Stimulated activated naive CD8-positive, alpha-beta T cell treated with anti-CD3 and anti-CD28 coated beads, Interleukin-15, Interleukin-2, amounts not matched to agents 100 ng/mL and 50 ng/mL, for 24 hours (primary cell): ENCODE measurements at regions not wholly inside any gene's neighbourhood (a gene's known extent, or its start where the extent isn't known, plus 50 kb on each side); places are given as distances from the start of the nearest gene placed in this dataset.
"Not testable (repeated sequence)": the region's sequence is repeated elsewhere in the genome, so short reads cannot be mapped to it uniquely, and the experiment has no call there.

ENCODE experiments used
- H3K27ac Mint-ChIP-seq: one replicate; pipeline ENCODE4 v1.8.0; 2021; ENCODE audit warnings: mild to moderate bottlenecking, mixed read lengths
- H3K27me3 Mint-ChIP-seq: one replicate; pipeline ENCODE4 v1.8.0; 2021; ENCODE audit warnings: mixed read lengths
- H3K36me3 Mint-ChIP-seq: one replicate; pipeline ENCODE4 v1.8.0; 2021; ENCODE audit warnings: low read depth, mixed read lengths
- H3K4me1 Mint-ChIP-seq: one replicate; pipeline ENCODE4 v1.8.0; 2021; ENCODE audit warnings: low read depth, mixed read lengths
- H3K4me3 Mint-ChIP-seq: one replicate; pipeline ENCODE4 v1.8.0; 2021; ENCODE audit warnings: mild to moderate bottlenecking, mixed read lengths
- H3K9me3 Mint-ChIP-seq: one replicate; pipeline ENCODE4 v1.8.0; 2021; ENCODE audit warnings: mixed read lengths

- Mint-ChIP-seq H3K9me3 (peaks cover 17% of the 10 kb centered on the region), H3K27ac (no peak overlapping the region), H3K4me3 (no peak overlapping the region), H3K27me3 (peaks cover 43% of the 10 kb centered on the region), H3K4me1 (peaks cover 11% of the 10 kb centered on the region), H3K36me3 (no peaks in the 10 kb centered on the region)
Measured at GRCh38 chrX:1109580-1110119, 102.8 kb downstream of the CRLF2 start.

- no peaks in the 10 kb centered on the region for H3K36me3 Mint-ChIP-seq
- H3K4me1 Mint-ChIP-seq, result peaks cover 11% of the 10 kb centered on the region
- no peak overlapping the region for H3K4me3 Mint-ChIP-seq
- H3K9me3 Mint-ChIP-seq, result peaks cover 17% of the 10 kb centered on the region
- peaks cover 43% of the 10 kb centered on the region for H3K27me3 Mint-ChIP-seq
- H3K27ac Mint-ChIP-seq, result no peak overlapping the region
Measured at GRCh38 chrX:1108501-1109445, 103.7 kb downstream of the CRLF2 start.

DNA sequence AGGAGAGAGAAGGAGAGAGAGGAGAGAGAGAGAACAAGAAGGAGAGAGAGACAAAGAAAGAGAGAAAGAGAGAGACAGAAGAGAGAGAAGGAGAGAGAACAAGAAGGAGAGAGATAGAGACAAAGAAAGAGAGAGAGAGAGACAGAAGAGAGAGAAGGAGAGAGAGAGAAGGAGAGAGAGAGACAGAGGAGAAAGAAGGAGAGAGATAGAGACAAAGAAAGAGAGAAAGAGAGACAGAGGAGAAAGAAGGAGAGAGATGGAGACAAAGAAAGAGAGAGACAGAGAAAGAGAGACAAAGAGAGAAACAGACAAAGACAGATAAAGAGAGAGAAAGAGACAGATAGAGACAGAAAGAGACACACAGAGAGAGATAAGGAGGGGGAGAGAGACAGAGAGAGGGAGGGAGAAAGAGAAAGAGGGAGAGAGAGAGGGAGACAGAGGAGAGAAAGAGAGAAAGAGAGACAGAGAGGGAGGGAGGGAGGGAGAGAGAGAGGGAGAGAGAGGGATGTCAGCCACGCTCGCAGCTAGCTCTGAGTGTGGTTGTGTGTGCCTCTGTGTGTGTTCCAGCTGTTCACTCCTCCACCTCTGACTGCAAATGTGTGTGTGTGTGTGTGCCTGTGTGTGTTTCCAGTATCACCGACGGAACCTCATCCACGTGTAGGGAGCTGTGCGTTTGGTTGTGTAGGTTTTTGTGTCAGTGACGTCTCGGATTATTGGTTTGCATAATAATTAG, 105.8 kb downstream of the CRLF2 start:
- peaks cover 43% of the 10 kb centered on the region for H3K27me3 Mint-ChIP-seq
- H3K4me3 Mint-ChIP-seq, result no peak overlapping the region
- H3K27ac Mint-ChIP-seq, result no peak overlapping the region
- H3K9me3 Mint-ChIP-seq, result peaks cover 17% of the 10 kb centered on the region
- H3K36me3 Mint-ChIP-seq, result no peaks in the 10 kb centered on the region
- H3K4me1 Mint-ChIP-seq, result peaks cover 4% of the 10 kb centered on the region

GRCh38 chrX:1105671-1106419, 106.6 kb downstream of the CRLF2 start:
- Mint-ChIP-seq H3K4me1 (no peaks in the 10 kb centered on the region), H3K4me3 (no peak overlapping the region), H3K9me3 (peaks cover 10% of the 10 kb centered on the region), H3K27ac (no peak overlapping the region), H3K36me3 (no peaks in the 10 kb centered on the region), H3K27me3 (peaks cover 36% of the 10 kb centered on the region)

GRCh38 chrX:1105031-1105430, 107.4 kb downstream of the CRLF2 start:
- peaks cover 35% of the 10 kb centered on the region for H3K27me3 Mint-ChIP-seq

DNA sequence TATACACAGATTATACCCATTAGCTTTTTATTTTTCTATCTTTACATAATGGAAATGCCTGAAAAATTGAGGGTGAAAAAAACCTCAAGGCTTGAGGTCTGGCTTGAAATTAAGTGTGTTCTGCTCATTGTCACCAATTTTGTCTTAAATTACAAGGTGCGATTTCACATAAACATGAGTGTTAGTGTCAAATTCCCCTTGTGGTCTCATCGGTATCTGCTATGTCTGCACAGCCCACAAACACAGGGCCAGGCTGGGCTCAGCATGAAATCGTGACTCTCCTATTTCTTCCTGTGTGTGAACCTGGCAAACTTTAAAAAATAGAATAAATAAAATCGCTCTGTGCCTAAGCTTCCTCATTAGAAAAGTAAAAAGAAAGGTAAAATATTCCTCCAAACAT, 109.1 kb downstream of the CRLF2 start:
- Mint-ChIP-seq H3K27me3 (peaks cover 28% of the 10 kb centered on the region), H3K27ac (no peak overlapping the region), H3K4me3 (no peak overlapping the region), H3K36me3 (no peaks in the 10 kb centered on the region), H3K4me1 (no peaks in the 10 kb centered on the region), H3K9me3 (no peaks in the 10 kb centered on the region)

More at GRCh38 chrX:1105031-1105430, 107.4 kb downstream of the CRLF2 start:
- H3K9me3 Mint-ChIP-seq, H3K27ac Mint-ChIP-seq, H3K4me1 Mint-ChIP-seq, H3K4me3 Mint-ChIP-seq, H3K36me3 Mint-ChIP-seq: not testable (repeated sequence)

- H3K9me3 Mint-ChIP-seq, result no peaks in the 10 kb centered on the region
- no peak overlapping the region for H3K4me3 Mint-ChIP-seq
- H3K4me1 Mint-ChIP-seq, result no peaks in the 10 kb centered on the region
- H3K27me3 Mint-ChIP-seq, result peaks cover 26% of the 10 kb centered on the region
- no peak overlapping the region for H3K27ac Mint-ChIP-seq
- H3K36me3 Mint-ChIP-seq, result no peaks in the 10 kb centered on the region
Measured at GRCh38 chrX:1102786-1103185, 109.7 kb downstream of the CRLF2 start.

DNA sequence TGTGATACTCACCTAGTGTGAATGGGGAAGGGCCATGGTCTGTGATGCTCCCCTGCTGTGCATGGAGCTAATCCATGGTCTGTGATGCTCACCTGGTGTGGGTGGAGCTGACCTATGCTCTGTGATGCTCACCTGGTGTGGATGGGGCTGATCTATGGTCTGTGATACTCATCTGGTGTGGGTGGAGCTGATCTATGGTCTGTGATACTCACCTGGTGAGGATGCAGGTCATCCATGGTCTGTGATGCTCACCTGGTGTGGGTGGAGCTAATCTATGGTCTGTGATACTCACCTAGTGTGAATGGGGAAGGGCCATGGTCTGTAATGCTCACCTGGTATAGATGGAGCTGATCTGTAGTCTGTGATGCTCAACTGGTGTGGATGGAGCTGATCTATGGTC, 110.2 kb downstream of the CRLF2 start:
- not testable (repeated sequence) for H3K9me3 Mint-ChIP-seq, H3K36me3 Mint-ChIP-seq, H3K4me3 Mint-ChIP-seq, H3K4me1 Mint-ChIP-seq, H3K27ac Mint-ChIP-seq
- peaks cover 22% of the 10 kb centered on the region for H3K27me3 Mint-ChIP-seq

- H3K9me3 Mint-ChIP-seq, result peaks cover 7% of the 10 kb centered on the region
- H3K36me3 Mint-ChIP-seq, result no peaks in the 10 kb centered on the region
- H3K27me3 Mint-ChIP-seq, result peaks cover 10% of the 10 kb centered on the region
- no peak overlapping the region for H3K4me3 Mint-ChIP-seq
- H3K27ac Mint-ChIP-seq, result no peak overlapping the region
- peaks cover 2% of the 10 kb centered on the region for H3K4me1 Mint-ChIP-seq
Measured at GRCh38 chrX:1099146-1099770, 113.2 kb downstream of the CRLF2 start.

GRCh38 chrX:1097328-1097727, 115.1 kb downstream of the CRLF2 start:
- Mint-ChIP-seq H3K4me1 (peaks cover 16% of the 10 kb centered on the region), H3K27ac (no peak overlapping the region), H3K9me3 (peaks cover 7% of the 10 kb centered on the region), H3K27me3 (peaks cover 10% of the 10 kb centered on the region), H3K4me3 (no peak overlapping the region), H3K36me3 (no peaks in the 10 kb centered on the region)

GRCh38 chrX:1094566-1095333, 117.7 kb downstream of the CRLF2 start:
- no peak overlapping the region for H3K27ac Mint-ChIP-seq
- H3K4me3 Mint-ChIP-seq, result no peak overlapping the region
- H3K4me1 Mint-ChIP-seq, result peaks cover 16% of the 10 kb centered on the region
- peaks cover 2% of the 10 kb centered on the region for H3K27me3 Mint-ChIP-seq
- H3K36me3 Mint-ChIP-seq, result no peaks in the 10 kb centered on the region
- peaks cover 7% of the 10 kb centered on the region for H3K9me3 Mint-ChIP-seq

DNA sequence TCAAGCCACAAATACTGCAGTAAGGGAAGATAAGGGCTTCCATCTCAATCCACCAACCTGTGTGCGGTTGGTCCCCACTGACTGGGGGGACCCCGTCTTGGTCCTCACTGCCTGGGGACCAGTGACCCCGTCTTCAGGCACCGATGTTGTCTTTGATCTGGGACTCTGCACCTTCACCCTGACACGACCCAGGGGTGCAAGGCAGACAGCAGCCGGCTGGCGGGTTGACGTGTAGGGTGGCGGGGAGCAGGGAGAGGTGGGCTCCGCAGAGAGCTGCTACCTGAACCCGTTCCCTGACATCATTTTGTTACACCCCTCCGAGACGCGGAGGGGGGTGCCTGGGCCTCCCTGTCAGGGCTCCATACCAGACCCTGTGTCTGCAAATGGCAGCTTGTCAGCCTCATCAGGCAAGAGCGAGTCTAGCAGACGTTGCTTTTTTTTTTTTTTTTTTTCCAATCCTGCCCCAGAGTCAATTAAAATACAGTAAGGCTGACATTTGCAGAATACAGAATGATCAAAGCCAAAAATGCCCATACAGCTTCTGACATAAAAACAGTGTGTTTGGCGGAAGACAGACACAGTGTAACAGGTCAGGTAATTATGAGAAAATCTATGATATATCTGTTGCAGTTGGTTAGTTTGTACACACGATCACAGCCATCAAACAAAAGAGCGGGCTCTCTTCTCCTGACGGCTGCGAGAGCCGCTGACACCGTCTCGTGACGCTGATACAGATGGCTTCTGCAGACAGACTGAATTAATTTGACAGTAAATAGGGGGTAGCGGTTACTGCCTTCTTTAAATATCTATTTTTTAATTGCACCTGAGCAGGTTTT, 118.6 kb downstream of the CRLF2 start:
- Mint-ChIP-seq H3K27ac (peak overlapping the region; percentile 22), H3K4me1 (peaks cover 16% of the 10 kb centered on the region), H3K27me3 (no peaks in the 10 kb centered on the region), H3K36me3 (no peaks in the 10 kb centered on the region), H3K4me3 (peak overlapping the region; percentile 50), H3K9me3 (peaks cover 7% of the 10 kb centered on the region)

GRCh38 chrX:1093121-1093520, 119.3 kb downstream of the CRLF2 start:
- Mint-ChIP-seq H3K36me3 (no peaks in the 10 kb centered on the region), H3K9me3 (peaks cover 7% of the 10 kb centered on the region), H3K4me3 (peak overlapping the region; percentile 50), H3K27ac (peak overlapping the region; percentile 27), H3K4me1 (peaks cover 16% of the 10 kb centered on the region), H3K27me3 (no peaks in the 10 kb centered on the region)
